ENCODE measurements at regions not wholly inside any gene's neighbourhood (a gene's known extent, or its start where the extent isn't known, plus 50 kb on each side); places are given as distances from the start of the nearest gene placed in this dataset.

GRCh38 chr1:59034925-59035324 is 251.1 kb upstream of the JUN start:
- TF ChIP-seq CTCF (IDR thresholded peaks at IDR 0.05) (no peak), POLR2A (IDR thresholded peaks at IDR 0.05) (no peak)

Measured in uterus (tissue), 2 donors.